NCI-H460 (cell line): ENCODE measurements at regions not wholly inside any gene's neighbourhood (a gene's known extent, or its start where the extent isn't known, plus 50 kb on each side); places are given as distances from the start of the nearest gene placed in this dataset.

Experiments
- DNase-seq: peaks from one replicate; pipeline ENCODE4 v3.0.0-alpha.2; 2016; ENCODE audit warnings: low read depth; ENCODE audit errors: extremely low read depth

DNA sequence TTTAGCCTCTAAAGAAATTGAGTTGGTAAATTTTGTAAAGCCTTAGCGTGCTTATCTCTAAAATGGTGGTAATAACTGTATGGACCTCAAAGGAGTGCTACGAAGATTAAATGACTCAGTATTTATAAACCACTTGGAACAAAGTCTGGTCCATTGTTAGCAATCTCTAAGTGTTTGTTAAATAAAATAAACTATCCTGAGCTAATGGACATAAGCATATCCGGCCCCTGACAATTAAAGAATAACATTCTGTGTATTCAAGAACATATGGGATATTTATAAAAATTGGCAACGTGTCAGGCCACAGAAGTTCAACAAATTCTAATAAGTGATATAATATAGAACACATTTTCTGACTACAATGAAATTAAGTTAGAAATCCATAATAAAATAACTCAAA is 71.0 kb downstream of the MYEOV start:
- no peak for DNase-seq

- no peak for DNase-seq
Observed at GRCh38 chr11:69365558-69365957, 71.6 kb downstream of the MYEOV start.

DNA sequence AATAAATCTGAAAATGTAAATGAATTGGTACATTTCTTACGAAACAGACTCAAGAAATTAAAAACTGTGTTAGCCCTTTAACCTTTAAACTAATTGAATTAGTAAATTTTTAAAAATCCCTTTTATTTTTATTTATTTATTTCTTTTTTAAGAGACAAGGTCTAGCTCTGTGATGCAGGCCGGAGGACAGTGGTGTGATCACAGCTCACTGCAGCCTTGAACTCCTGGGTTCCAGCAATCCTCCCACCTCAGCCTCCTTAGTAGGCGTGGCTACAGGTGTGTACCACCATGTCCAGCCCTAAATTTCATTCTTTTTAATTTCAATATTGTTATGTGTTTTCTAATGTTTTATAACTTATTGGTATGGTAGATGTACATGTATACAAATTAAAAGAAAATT is 72.6 kb downstream of the MYEOV start:
- no peak for DNase-seq

DNA sequence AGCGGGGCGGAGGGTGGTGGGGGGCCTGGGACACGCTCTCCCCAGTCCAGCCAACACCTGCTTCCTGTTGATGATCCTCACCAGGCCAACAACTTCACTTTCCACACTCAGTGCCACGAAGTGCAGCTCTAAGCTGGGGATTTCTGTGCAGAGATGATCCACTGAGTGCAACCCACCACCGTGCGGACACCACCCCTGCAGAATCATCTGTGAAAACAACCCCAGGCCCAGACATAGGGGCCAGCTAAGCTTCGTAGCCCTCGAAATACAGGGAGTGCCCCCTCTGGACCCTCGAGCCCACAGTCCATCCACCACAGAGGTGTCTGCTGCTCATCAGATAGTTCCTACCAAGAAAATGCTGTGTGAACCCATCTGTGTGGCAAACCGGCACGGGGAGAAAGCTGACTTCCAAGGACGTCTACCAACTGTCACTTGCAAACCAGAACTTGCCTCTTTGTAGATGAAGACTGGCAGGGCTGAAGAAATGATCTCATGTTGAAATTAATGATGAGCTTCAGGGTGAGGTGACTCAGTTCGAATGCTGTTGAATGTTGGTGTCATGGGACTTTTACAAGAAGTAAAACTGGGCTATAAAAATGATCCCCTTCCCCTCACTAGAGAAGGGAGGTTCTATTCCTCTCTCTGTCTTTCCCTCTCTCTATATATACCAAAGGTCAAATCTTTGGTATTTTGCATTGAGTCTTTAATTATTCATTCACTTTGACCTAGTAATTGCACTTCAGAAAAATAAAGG is 73.4 kb downstream of the MYEOV start:
- no peak for DNase-seq

GRCh38 chr11:69368119-69368880 is 74.3 kb downstream of the MYEOV start:
- DNase-seq: no peak

GRCh38 chr11:69369210-69369825 is 75.4 kb downstream of the MYEOV start:
- no peak for DNase-seq

DNA sequence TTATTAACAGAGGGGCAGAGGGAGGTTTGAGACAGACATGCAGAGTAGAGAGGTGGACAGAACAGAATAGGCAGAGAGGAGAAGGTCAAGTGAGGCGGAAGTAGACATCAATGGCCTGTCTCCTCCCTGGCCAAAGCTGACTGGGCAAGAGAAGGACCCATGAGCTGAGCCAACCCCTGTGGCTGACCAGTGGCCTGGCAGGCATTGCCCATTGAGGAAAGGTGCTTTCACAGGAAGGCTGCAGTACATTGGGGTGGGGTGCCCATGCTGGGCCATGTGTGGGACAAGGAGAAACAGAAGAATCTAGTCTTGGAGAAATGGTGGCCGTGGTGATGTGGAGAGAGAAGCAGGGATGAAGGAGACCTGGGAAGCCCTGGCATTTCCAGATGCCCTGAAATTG is 76.0 kb downstream of the MYEOV start:
- DNase-seq: no peak

GRCh38 chr11:69370984-69371709 is 77.2 kb downstream of the MYEOV start:
- no peak for DNase-seq

DNA sequence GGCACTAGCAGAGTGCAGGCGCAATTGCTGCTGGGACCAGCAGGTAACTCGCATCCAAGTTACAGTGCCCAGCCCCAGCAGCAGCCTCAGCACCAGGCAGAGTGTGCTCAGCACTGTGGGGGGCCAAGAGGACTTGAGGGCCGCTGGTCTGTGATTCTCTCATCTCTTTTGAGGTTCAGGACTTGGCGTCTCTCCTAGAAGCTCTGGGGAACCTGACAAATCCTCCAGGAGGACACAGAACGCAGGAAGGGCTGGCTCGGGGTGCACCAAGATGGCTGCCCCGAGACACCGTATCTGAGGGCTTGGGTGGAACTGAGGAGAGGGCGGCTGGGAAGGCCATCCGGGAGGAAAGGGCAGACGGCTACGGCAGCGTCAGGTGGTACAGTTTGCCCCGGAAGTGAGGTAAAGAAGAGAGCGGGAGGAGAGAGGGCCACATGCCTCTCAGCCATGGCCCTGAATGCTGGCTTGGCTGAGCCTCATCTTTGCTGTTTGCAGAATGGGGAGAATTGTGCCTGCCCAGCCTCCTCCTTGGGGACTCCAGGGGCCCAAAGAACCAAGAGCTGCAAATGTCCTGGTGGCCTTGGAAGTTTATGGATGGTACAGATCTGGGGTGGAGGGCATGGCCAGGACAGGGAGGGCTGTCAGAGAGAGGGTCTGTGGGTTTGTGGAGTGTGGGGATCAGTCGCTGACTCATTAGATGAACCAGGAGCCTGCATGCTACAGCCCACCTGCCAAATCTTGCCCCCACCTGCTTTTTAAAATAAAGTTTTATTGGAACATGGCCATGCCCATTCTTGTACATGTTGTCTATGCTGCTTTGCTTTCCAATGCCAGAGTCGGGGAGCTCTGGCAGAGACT is 78.0 kb downstream of the MYEOV start:
- no peak for DNase-seq

DNA sequence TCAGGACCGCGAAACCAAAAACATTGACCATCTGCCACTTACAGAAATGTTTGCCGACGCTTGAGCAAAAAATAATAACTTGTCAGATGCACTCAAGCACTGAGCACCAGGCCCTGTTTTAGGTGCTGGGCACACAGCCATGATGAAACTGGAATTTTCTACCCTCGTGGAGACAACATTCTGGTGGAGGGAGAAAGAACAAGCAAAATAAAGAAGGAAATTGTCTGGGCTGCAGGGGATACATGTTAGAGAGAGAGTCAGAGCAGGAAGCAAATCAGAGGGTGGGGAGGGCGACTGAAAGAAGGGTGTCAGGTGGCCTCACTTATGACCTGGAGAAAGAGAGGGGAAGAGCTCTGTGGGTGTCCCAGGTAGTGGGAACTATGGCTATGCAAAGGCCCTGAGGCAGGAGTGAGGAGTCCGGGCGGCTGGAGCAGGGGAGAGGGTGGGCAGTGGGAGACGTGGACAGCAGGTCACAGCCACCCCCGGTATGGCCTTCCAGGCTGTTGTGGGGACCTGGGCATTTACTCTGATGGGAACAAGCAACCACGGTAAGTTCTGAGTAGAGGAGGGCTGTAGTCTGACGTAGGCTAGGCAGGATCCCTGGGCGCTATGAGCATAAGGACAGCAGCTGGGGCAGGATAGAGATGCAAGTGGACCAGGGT is 78.8 kb downstream of the MYEOV start:
- no peak for DNase-seq

DNA sequence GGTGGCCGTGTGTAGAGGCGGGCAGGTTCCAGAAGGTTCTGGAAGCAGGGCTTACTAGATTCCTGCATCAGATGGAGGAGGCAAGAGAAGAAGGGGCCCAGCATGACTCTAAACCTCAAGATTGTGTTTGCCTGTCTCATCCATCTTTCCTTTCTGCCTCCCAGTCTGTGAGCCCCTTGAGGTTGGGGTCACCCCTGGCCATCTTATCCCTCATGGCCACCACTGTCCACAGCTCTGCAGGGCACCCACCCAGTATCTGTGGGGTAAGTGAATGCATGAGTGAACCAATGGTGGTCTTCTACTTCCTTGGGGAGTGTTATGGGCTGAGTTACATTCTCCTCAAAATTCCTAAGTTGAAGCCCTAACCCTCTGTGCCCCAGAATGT is 79.3 kb downstream of the MYEOV start:
- no peak for DNase-seq

GRCh38 chr11:69374110-69374945 is 80.4 kb downstream of the MYEOV start:
- DNase-seq: no peak

- no peak for DNase-seq
Observed at GRCh38 chr11:69374946-69375310, 81.0 kb downstream of the MYEOV start.

DNA sequence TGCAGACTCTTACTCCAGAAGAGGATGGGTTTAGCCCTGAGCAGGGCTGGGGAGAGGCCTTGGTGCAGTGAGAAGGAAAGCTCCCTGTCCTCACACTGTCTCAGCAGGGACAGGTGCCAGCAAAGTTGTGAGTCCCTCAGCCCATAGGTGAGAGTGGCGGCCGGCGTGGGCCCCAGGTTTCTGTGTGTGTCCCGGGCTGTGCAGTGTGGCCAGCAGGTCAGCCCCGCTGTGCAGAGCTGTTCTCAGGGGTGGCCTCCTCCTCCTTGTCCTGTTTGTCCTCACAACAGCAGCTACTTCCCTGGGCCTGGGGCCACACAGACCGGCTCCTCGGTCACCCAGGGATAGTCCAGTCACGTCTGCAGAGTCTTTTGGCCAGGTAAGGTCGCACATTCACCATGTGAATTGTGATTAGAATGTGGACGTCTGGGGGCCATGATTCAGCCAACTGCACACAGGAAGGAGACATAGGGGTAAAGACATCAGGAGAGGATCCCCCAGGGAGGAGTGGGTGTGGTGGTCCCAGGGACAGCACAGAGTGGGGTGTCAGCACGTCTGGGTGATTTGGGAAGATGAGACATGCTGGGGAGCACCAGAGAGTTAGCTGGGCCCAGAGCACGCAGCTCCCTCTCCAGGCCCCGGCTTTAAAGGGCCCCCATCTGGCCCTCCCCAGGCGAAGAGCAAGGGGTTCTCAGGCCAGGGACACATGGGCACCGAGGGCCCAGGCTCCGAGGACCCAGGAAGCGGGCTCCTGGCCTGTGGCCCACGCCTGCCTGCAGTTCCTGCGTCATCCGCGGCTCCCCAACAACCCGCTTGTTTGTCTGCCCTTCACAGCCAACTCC is 81.6 kb downstream of the MYEOV start:
- no peak for DNase-seq

GRCh38 chr11:69376155-69377028 is 82.4 kb downstream of the MYEOV start:
- DNase-seq: no peak

GRCh38 chr11:69377029-69377952 is 83.3 kb downstream of the MYEOV start:
- DNase-seq: no peak
